GM10248 (cell line): ENCODE measurements at regions not wholly inside any gene's neighbourhood (a gene's known extent, or its start where the extent isn't known, plus 50 kb on each side); places are given as distances from the start of the nearest gene placed in this dataset.

Experiments
- CTCF ChIA-PET: fragments of 300-600 bp; sonication (Branson Sonifier 250); formaldehyde crosslinking; extraction: SDS; loops from one replicate; lab custom pipeline; 2021; ENCODE audit warnings: antibody characterized with exemption; lab: Yijun Ruan, JAX
- POLR2A ChIA-PET: fragments of 350-650 bp; sonication (Branson Sonifier 250); formaldehyde crosslinking; extraction: SDS; loops from one replicate; lab custom pipeline; 2020; ENCODE audit warnings: antibody characterized with exemption; lab: Yijun Ruan, JAX
- DNase-seq: peaks from one replicate; pipeline ENCODE4 v3.0.0; 2012; ENCODE audit errors: extremely low spot score
- CTCF ChIP-seq: IDR thresholded peaks from 2 replicates; pipeline ENCODE4 v1.5.1; 2012; ENCODE audit warnings: mild to moderate bottlenecking, low read depth; ENCODE audit errors: extremely low read depth, missing control alignments, control extremely low read depth

GRCh38 chr12:61757831-61758505 lies 502.2 kb upstream of the USP15 start:
- CTCF ChIA-PET, result no interaction called here
- no peak for DNase-seq
- TF ChIP-seq CTCF, result no peak
- POLR2A ChIA-PET, result no interaction called here

GRCh38 chr12:61758661-61759060 lies 501.5 kb upstream of the USP15 start:
- DNase-seq, result no peak
- TF ChIP-seq CTCF, result no peak
- ChIA-PET POLR2A (no interaction called here), CTCF (no interaction called here)

GRCh38 chr12:61765926-61766325 lies 494.3 kb upstream of the USP15 start:
- DNase-seq, result no peak
- no peak for TF ChIP-seq CTCF
- CTCF ChIA-PET, result interaction anchor here (1.1 kb wide), 1 partner anchor 17 kb away, joined by 4 read pairs; no protein-coding TSS in a partner anchor
- POLR2A ChIA-PET, result no interaction called here

GRCh38 chr12:61780435-61780834 lies 479.8 kb upstream of the USP15 start:
- TF ChIP-seq CTCF, result no peak
- POLR2A ChIA-PET, result no interaction called here
- CTCF ChIA-PET, result no interaction called here
- DNase-seq, result no peak

- CTCF ChIA-PET, result no interaction called here
- POLR2A ChIA-PET, result no interaction called here
- TF ChIP-seq CTCF, result no peak
- DNase-seq, result no peak
Measured at GRCh38 chr12:61781021-61781581, 479.1 kb upstream of the USP15 start.

- POLR2A ChIA-PET, result no interaction called here
- no peak for DNase-seq
- TF ChIP-seq CTCF, result no peak
- CTCF ChIA-PET, result no interaction called here
Measured at GRCh38 chr12:61796846-61797245, 463.4 kb upstream of the USP15 start.
